ENCODE measurements at regions not wholly inside any gene's neighbourhood (a gene's known extent, or its start where the extent isn't known, plus 50 kb on each side); places are given as distances from the start of the nearest gene placed in this dataset.

GRCh38 chr4:38387348-38387747 lies 276.7 kb upstream of the KLF3 start:
- no peak for TF ChIP-seq ATF3 (IDR thresholded peaks at IDR 0.05)
- no peak for TF ChIP-seq POLR2AphosphoS5 (IDR thresholded peaks at IDR 0.05; ENCODE audit: low read depth, low read length)
- no peak for TF ChIP-seq CTCF (IDR thresholded peaks at IDR 0.05 in 2 of 3, conservative IDR thresholded peaks at IDR 0.05 in 1 of 3; ENCODE audit: borderline replicate concordance in 1 of 3, insufficient read depth in 1 of 3, low read depth in 2 of 3, low read length in 2 of 3)
- TF ChIP-seq ZFX (IDR thresholded peaks at IDR 0.05), result no peak
- TF ChIP-seq EZH2phosphoT487 (IDR thresholded peaks at IDR 0.05; ENCODE audit: borderline replicate concordance), result no peak
- no peak for TF ChIP-seq MAX (IDR thresholded peaks at IDR 0.05)
- TF ChIP-seq POLR2A (IDR thresholded peaks at IDR 0.05; ENCODE audit: borderline replicate concordance, extremely low read depth, insufficient read depth, insufficient read length), result no peak
- TF ChIP-seq ZNF274 (IDR thresholded peaks at IDR 0.05; ENCODE audit: low read depth, low read length), result no peak
- no peak for TF ChIP-seq YY1 (IDR thresholded peaks at IDR 0.05; ENCODE audit: extremely low read depth, insufficient replicate concordance, low read depth, low read length)
- no peak for TF ChIP-seq REST (IDR thresholded peaks at IDR 0.05; ENCODE audit: low read depth)
- TF ChIP-seq JUND (IDR thresholded peaks at IDR 0.05), result no peak
- TF ChIP-seq CEBPB (IDR thresholded peaks at IDR 0.05; ENCODE audit: low read depth), result no peak
